OCI-LY1 (cell line): ENCODE measurements at regions not wholly inside any gene's neighbourhood (a gene's known extent, or its start where the extent isn't known, plus 50 kb on each side); places are given as distances from the start of the nearest gene placed in this dataset.

Source experiments
- H2AFZ ChIP-seq: fragments of 200-600 bp; sonication (generic), shearing (Covaris generic); 2 replicates; pipeline ENCODE4 v1.6.0; 2014; ENCODE audit warnings: antibody characterized with exemption, mild to moderate bottlenecking, low read length
- H3F3A ChIP-seq: fragments of 200-600 bp; sonication (generic), shearing (Covaris generic); 2 replicates; pipeline ENCODE4 v1.6.0; 2014; ENCODE audit warnings: mild to moderate bottlenecking, antibody characterized with exemption, low read length, moderate library complexity; ENCODE audit not compliant: insufficient read depth
- H3K27ac ChIP-seq: fragments of 200-600 bp; sonication (generic); 2 replicates; pipeline ENCODE4 v1.5.1; 2014; ENCODE audit warnings: low read length, mixed run types, mild to moderate bottlenecking, low read depth; ENCODE audit not compliant: poor library complexity, severe bottlenecking
- H3K27me3 ChIP-seq: fragments of 200-600 bp; sonication (generic); 2 replicates; pipeline ENCODE4 v1.6.0; 2014; ENCODE audit warnings: antibody characterized with exemption, mild to moderate bottlenecking, low read length, moderate library complexity; ENCODE audit not compliant: insufficient read depth
- H3K36me3 ChIP-seq: fragments of 200-600 bp; sonication (generic); 2 replicates; pipeline ENCODE4 v1.6.1; 2014; ENCODE audit warnings: mild to moderate bottlenecking, antibody characterized with exemption, low read length, moderate library complexity, mixed read lengths; ENCODE audit not compliant: insufficient read depth
- H3K4me1 ChIP-seq: fragments of 200-600 bp; sonication (generic); 2 replicates; pipeline ENCODE4 v1.5.1; 2014; ENCODE audit warnings: mild to moderate bottlenecking, low read length, moderate library complexity; ENCODE audit not compliant: insufficient read depth, severe bottlenecking
- H3K4me2 ChIP-seq: fragments of 200-600 bp; sonication (generic), shearing (Covaris generic); 2 replicates; pipeline ENCODE4 v1.6.1; 2014; ENCODE audit warnings: low read length
- H3K4me3 ChIP-seq: fragments of 200-600 bp; sonication (generic); 2 replicates; pipeline ENCODE4 v1.5.1; 2014; ENCODE audit warnings: low read length, low read depth, mild to moderate bottlenecking, mixed read lengths; ENCODE audit not compliant: poor library complexity, severe bottlenecking
- H3K79me2 ChIP-seq: fragments of 200-600 bp; shearing (Covaris generic); 2 replicates; pipeline ENCODE4 v1.6.1; 2016; ENCODE audit warnings: mixed run types, low read length, mixed read lengths; ENCODE audit not compliant: insufficient read depth
- H3K9ac ChIP-seq: fragments of 200-600 bp; sonication (generic), shearing (Covaris generic); 2 replicates; pipeline ENCODE4 v1.6.1; 2014; ENCODE audit warnings: mild to moderate bottlenecking, low read length, mixed read lengths
- H3K9me2 ChIP-seq: fragments of 200-600 bp; sonication (generic), shearing (Covaris generic); 2 replicates; pipeline ENCODE4 v1.6.1; 2014; ENCODE audit warnings: low read depth, mild to moderate bottlenecking, low read length, mixed read lengths
- H3K9me3 ChIP-seq: fragments of 200-600 bp; shearing (Covaris generic); 2 replicates; pipeline ENCODE4 v1.6.1; 2014; ENCODE audit warnings: low read length, mixed read lengths
- H4K20me1 ChIP-seq: fragments of 200-600 bp; sonication (generic), shearing (Covaris generic); 2 replicates; pipeline ENCODE4 v1.6.0; 2016; ENCODE audit warnings: mild to moderate bottlenecking, low read length; ENCODE audit not compliant: insufficient read depth
- CTCF ChIP-seq: fragments of 200-600 bp; sonication (generic), shearing (Covaris generic); IDR thresholded peaks from 2 replicates; pipeline ENCODE4 v1.5.1; 2017; ENCODE audit warnings: mild to moderate bottlenecking, antibody characterized with exemption, low read length, moderate library complexity, mixed read lengths
- EZH2 ChIP-seq: fragments of 200-600 bp; sonication (generic), shearing (Covaris generic); IDR thresholded peaks from 2 replicates; pipeline ENCODE4 v1.8.0; 2017; ENCODE audit warnings: borderline replicate concordance, mixed run types, mild to moderate bottlenecking, antibody characterized with exemption, low read length, moderate library complexity, mixed read lengths

DNA sequence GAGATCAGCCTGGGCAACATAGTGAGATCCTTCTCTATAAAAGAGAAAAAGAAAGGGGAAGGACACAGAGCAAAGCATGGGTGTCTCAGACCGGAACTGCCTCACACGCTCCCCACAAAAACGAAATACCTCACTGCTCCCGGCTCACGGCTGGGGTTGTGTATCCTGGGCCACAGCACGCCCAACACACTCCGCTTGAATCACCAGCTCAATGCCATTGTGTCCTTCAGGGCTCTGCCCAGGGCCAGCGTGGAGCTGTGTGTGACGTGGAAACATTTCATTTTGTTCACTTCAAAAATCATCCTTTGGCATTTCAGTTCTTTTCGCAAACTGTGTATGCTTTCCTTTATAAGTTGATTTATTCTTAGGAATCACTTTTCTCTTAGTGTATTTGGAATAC, 279.5 kb downstream of the IRX1 start:
- H3K9ac ChIP-seq, result no peak overlapping the region
- H2AFZ ChIP-seq, result no peak overlapping the region
- H3K4me1 ChIP-seq, result no peaks in the 10 kb centered on the region
- H3K4me3 ChIP-seq, result no peak overlapping the region
- H3K9me3 ChIP-seq, result no peaks in the 10 kb centered on the region
- no peaks in the 10 kb centered on the region for H3K79me2 ChIP-seq
- H3K27ac ChIP-seq, result no peak overlapping the region
- H3K36me3 ChIP-seq, result no peaks in the 10 kb centered on the region
- no peaks in the 10 kb centered on the region for H3K27me3 ChIP-seq
- no peaks in the 10 kb centered on the region for H3F3A ChIP-seq
- no peaks in the 10 kb centered on the region for H4K20me1 ChIP-seq
- TF ChIP-seq CTCF (no peak), EZH2 (no peak)
- H3K4me2 ChIP-seq, result no peak overlapping the region
- H3K9me2 ChIP-seq, result no peaks in the 10 kb centered on the region

- H3K9ac ChIP-seq, result no peak overlapping the region
- no peaks in the 10 kb centered on the region for H4K20me1 ChIP-seq
- H3F3A ChIP-seq, result no peaks in the 10 kb centered on the region
- H3K4me3 ChIP-seq, result no peak overlapping the region
- no peaks in the 10 kb centered on the region for H3K79me2 ChIP-seq
- no peaks in the 10 kb centered on the region for H3K4me1 ChIP-seq
- H2AFZ ChIP-seq, result no peak overlapping the region
- no peaks in the 10 kb centered on the region for H3K27me3 ChIP-seq
- H3K9me3 ChIP-seq, result no peaks in the 10 kb centered on the region
- H3K27ac ChIP-seq, result no peak overlapping the region
- no peak overlapping the region for H3K4me2 ChIP-seq
- no peak for TF ChIP-seq EZH2
- TF ChIP-seq CTCF, result no peak
- no peaks in the 10 kb centered on the region for H3K36me3 ChIP-seq
- H3K9me2 ChIP-seq, result no peaks in the 10 kb centered on the region
Measured at GRCh38 chr5:3878267-3878666, 282.6 kb downstream of the IRX1 start.

DNA sequence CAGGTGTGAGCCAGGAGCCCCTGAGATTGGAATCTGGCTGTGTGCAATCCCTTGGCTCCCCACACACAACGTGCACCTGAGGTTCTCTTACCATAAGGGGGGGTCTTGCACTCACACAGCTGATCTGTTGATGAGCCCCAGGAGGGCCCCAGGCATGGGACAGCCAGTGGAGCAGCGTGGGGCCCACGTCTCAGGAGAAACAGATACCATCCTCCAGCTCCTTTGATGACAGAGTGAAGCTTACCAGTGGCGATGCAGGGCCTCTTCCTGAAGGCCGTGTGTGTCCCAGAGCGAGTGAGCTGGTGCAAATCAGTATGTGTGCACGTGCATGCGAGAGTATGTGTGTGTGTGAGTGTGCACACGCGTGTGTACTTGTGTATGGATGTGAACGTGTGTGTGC, 287.4 kb downstream of the IRX1 start:
- Histone ChIP-seq H3K79me2 (no peaks in the 10 kb centered on the region), H3K9me2 (no peaks in the 10 kb centered on the region), H3K9ac (no peak overlapping the region), H3K4me1 (no peaks in the 10 kb centered on the region), H3K27ac (no peak overlapping the region), H4K20me1 (no peaks in the 10 kb centered on the region), H3K9me3 (no peaks in the 10 kb centered on the region), H3K36me3 (no peaks in the 10 kb centered on the region), H3K4me3 (no peak overlapping the region), H3K27me3 (no peaks in the 10 kb centered on the region), H3K4me2 (no peak overlapping the region), H2AFZ (no peak overlapping the region), H3F3A (no peaks in the 10 kb centered on the region)
- TF ChIP-seq CTCF (no peak), EZH2 (no peak)
